Fibroblast of lung (primary cell): ENCODE measurements at regions not wholly inside any gene's neighbourhood (a gene's known extent, or its start where the extent isn't known, plus 50 kb on each side); places are given as distances from the start of the nearest gene placed in this dataset.

Experiments used
- DNase-seq, 2 donors: peaks; one replicate each; pipeline versions ENCODE4 v3.0.0 to v3.0.0-alpha.2; 2010; ENCODE audit warnings: low read depth in 2 of 2
- H2AFZ ChIP-seq: 2 replicates; pipeline ENCODE4 v1.5.1; 2012; ENCODE audit warnings: low read length, control low read depth, inconsistent platforms
- H3K27ac ChIP-seq: 2 replicates; pipeline ENCODE4 v1.5.1; 2011; ENCODE audit warnings: low read length, control low read depth; ENCODE audit not compliant: insufficient read depth
- H3K27me3 ChIP-seq: 2 replicates; pipeline ENCODE4 v1.5.1; 2011; ENCODE audit warnings: mild to moderate bottlenecking, low read length; ENCODE audit not compliant: control insufficient read depth, insufficient read depth
- H3K36me3 ChIP-seq: 2 replicates; pipeline ENCODE4 v1.5.1; 2011; ENCODE audit warnings: low read length; ENCODE audit not compliant: control insufficient read depth, insufficient read depth
- H3K4me1 ChIP-seq: 2 replicates; pipeline ENCODE4 v1.5.1; 2011; ENCODE audit warnings: low read length; ENCODE audit not compliant: control insufficient read depth, insufficient read depth; ENCODE audit errors: extremely low read depth
- H3K4me2 ChIP-seq: 2 replicates; pipeline ENCODE4 v1.5.1; 2011; ENCODE audit warnings: low read length, control low read depth; ENCODE audit not compliant: insufficient read depth; ENCODE audit errors: extremely low read depth
- H3K4me3 ChIP-seq, 4 experiments: fragments of 200-600 bp in 1 of 4; sonication (generic) in 1 of 4; replicated peaks in 1 of 4; 2 replicates each; pipeline ENCODE4 v1.5.1; 2011 to 2016; ENCODE audit warnings: low read length in 4 of 4, low read depth in 3 of 4, mild to moderate bottlenecking in 3 of 4, control low read depth in 2 of 4, inconsistent platforms in 1 of 4, mixed read lengths in 1 of 4; ENCODE audit not compliant: insufficient read depth in 1 of 4; ENCODE audit errors: control extremely low read depth in 1 of 4
- H3K79me2 ChIP-seq: 2 replicates; pipeline ENCODE4 v1.5.1; 2012; ENCODE audit warnings: mild to moderate bottlenecking, low read length, inconsistent platforms; ENCODE audit not compliant: control insufficient read depth, insufficient read depth
- H3K9ac ChIP-seq: 2 replicates; pipeline ENCODE4 v1.5.1; 2011; ENCODE audit warnings: mild to moderate bottlenecking, low read length, control low read depth; ENCODE audit not compliant: insufficient read depth
- H3K9me3 ChIP-seq: 2 replicates; pipeline ENCODE4 v1.5.1; 2012; ENCODE audit warnings: low read depth, low read length; ENCODE audit not compliant: control insufficient read depth, insufficient read depth
- H4K20me1 ChIP-seq: 2 replicates; pipeline ENCODE4 v1.5.1; 2011; ENCODE audit warnings: low read length; ENCODE audit not compliant: control insufficient read depth, insufficient read depth; ENCODE audit errors: extremely low read depth
- CTCF ChIP-seq, 2 donors: IDR thresholded peaks in 1 of 2; conservative IDR thresholded peaks in 1 of 2; 1 replicate in 1 of 2; 2 replicates in 1 of 2; pipeline ENCODE4 v1.5.1; 2011 to 2012; ENCODE audit warnings: low read length in 2 of 2, control low read depth in 1 of 2, inconsistent platforms in 1 of 2, low read depth in 1 of 2, mild to moderate bottlenecking in 1 of 2
- EZH2 ChIP-seq: IDR thresholded peaks from 2 replicates; pipeline ENCODE4 v1.5.1; 2012; ENCODE audit warnings: low read length, control low read depth, mild to moderate bottlenecking; ENCODE audit errors: missing control alignments

- Histone ChIP-seq H3K9me3 (no peaks in the 10 kb centered on the region), H2AFZ (no peak overlapping the region), H3K36me3 (no peaks in the 10 kb centered on the region), H3K27ac (no peak overlapping the region), H3K9ac (no peak overlapping the region), H3K4me1 (no peaks in the 10 kb centered on the region), H3K4me2 (no peak overlapping the region), H3K4me3 (no peak overlapping the region), H4K20me1 (no peaks in the 10 kb centered on the region), H3K79me2 (no peaks in the 10 kb centered on the region), H3K27me3 (no peaks in the 10 kb centered on the region)
- no peak for DNase-seq
- TF ChIP-seq CTCF (conservative IDR thresholded peaks at IDR 0.05 in 1 of 2, IDR thresholded peaks at IDR 0.05 in 1 of 2; ENCODE audit: low read depth in 1 of 2, low read length in 2 of 2) (no peak), EZH2 (no peak)
Observed at GRCh38 chrX:148185631-148186030, 204.5 kb downstream of the FMR1NB start.

- H2AFZ ChIP-seq, result no peak overlapping the region
- no peak overlapping the region for H3K4me2 ChIP-seq
- DNase-seq, result no peak
- no peaks in the 10 kb centered on the region for H3K79me2 ChIP-seq
- H3K36me3 ChIP-seq, result no peaks in the 10 kb centered on the region
- H4K20me1 ChIP-seq, result no peaks in the 10 kb centered on the region
- H3K4me1 ChIP-seq, result no peaks in the 10 kb centered on the region
- no peaks in the 10 kb centered on the region for H3K9me3 ChIP-seq
- H3K4me3 ChIP-seq, result no peak overlapping the region
- TF ChIP-seq EZH2 (no peak), CTCF (conservative IDR thresholded peaks at IDR 0.05 in 1 of 2, IDR thresholded peaks at IDR 0.05 in 1 of 2; ENCODE audit: low read depth in 1 of 2, low read length in 2 of 2) (no peak)
- H3K27ac ChIP-seq, result no peak overlapping the region
- H3K9ac ChIP-seq, result no peak overlapping the region
- no peaks in the 10 kb centered on the region for H3K27me3 ChIP-seq
Observed at GRCh38 chrX:148192547-148192946, 211.4 kb downstream of the FMR1NB start.

- H3K27ac ChIP-seq, result no peak overlapping the region
- no peaks in the 10 kb centered on the region for H3K27me3 ChIP-seq
- H3K4me1 ChIP-seq, result no peaks in the 10 kb centered on the region
- H3K9ac ChIP-seq, result no peak overlapping the region
- no peak for DNase-seq
- no peaks in the 10 kb centered on the region for H3K79me2 ChIP-seq
- H3K4me3 ChIP-seq, result no peak overlapping the region
- no peaks in the 10 kb centered on the region for H4K20me1 ChIP-seq
- H2AFZ ChIP-seq, result no peak overlapping the region
- H3K9me3 ChIP-seq, result no peaks in the 10 kb centered on the region
- no peak overlapping the region for H3K4me2 ChIP-seq
- H3K36me3 ChIP-seq, result no peaks in the 10 kb centered on the region
- TF ChIP-seq EZH2 (no peak), CTCF (conservative IDR thresholded peaks at IDR 0.05 in 1 of 2, IDR thresholded peaks at IDR 0.05 in 1 of 2; ENCODE audit: low read depth in 1 of 2, low read length in 2 of 2) (no peak)
Observed at GRCh38 chrX:148193759-148194158, 212.6 kb downstream of the FMR1NB start.
